Activated CD4-positive, alpha-beta T cell treated with anti-CD3 and anti-CD28 coated beads, Interleukin-2, amount 50 U/mL, for 48 hours (primary cell): ENCODE measurements at regions not wholly inside any gene's neighbourhood (a gene's known extent, or its start where the extent isn't known, plus 50 kb on each side); places are given as distances from the start of the nearest gene placed in this dataset.

Source experiments
- DNase-seq, 2 experiments: peaks; one replicate each; pipeline ENCODE4 v3.0.0-alpha.2; 2020

GRCh38 chr9:108599571-108599970 is 256.2 kb downstream of the ACTL7B start:
- DNase-seq, result no peak

GRCh38 chr9:108591121-108591520 is 264.7 kb downstream of the ACTL7B start:
- DNase-seq, result no peak

DNA sequence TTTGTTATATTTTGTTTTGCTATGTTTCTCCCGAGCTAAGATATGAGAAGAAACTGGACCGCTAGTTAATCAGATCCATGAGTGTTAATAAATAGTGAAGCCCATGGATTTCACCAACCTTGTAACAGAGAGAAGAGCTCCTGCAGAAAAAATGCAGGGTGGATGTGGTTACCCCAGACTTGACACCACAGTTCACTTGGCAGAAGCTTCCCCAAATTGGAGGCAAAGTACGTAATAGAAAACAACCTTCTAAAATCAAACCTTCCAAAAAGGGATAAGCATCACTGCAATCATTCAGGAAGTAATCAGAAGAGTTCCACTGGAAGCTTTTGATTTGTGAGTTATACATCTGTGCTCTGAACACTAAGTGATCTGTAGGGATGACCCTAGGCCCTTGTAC is 267.5 kb downstream of the ACTL7B start:
- no peak for DNase-seq

DNA sequence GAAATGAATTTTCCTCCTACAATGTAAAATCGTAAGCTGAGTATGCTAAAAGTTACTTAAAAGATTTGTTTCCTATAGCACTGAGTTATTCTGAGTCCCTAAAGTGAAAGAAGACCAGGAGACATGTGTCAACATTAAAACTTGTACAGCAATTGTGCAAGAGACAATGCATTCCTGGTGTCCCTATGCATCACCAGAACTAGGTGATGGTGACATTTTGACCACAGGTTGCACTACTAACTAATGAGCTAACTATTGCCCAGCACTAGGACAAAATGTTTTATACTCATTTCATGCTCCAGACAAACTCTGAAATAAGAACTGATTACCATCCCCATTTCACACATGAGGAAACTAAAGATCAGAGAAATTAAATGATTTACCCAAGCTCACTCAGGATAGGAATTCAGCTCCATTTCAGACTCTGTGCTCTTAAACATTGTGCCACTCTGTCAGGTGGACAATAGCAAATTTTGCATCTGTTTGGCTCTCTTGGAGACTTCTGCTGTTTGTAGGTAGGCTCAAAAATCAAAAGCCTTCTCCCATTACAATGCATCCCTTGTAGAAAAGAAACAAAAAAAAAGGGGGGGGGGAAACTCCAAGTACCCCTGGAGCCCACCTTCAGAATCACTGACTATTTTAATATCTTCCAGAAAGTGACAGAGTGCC is 269.2 kb downstream of the ACTL7B start:
- DNase-seq, result no peak

DNA sequence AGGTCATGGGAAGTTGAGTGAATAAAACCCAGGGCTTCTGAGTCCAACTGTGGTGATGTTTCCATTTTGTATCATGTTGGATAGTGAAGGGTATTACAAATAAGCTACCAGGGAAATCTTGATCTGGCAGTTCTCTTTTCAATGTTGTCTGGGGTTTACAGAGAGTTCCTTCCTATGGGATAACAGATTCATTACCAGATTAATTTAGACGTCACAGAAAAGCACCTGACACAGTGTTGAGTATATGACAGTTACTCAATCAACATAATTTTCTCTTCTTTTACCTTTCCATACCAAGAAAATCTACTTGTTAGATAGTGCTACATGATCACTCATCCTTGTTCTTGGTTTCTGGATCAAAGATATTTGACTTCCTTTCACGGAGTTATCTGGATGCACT is 270.9 kb downstream of the ACTL7B start:
- no peak for DNase-seq

- DNase-seq, result no peak
Observed at GRCh38 chr9:108582726-108583125, 273.1 kb downstream of the ACTL7B start.

- DNase-seq, result no peak
Observed at GRCh38 chr9:108579757-108580439, 275.9 kb downstream of the ACTL7B start.

DNA sequence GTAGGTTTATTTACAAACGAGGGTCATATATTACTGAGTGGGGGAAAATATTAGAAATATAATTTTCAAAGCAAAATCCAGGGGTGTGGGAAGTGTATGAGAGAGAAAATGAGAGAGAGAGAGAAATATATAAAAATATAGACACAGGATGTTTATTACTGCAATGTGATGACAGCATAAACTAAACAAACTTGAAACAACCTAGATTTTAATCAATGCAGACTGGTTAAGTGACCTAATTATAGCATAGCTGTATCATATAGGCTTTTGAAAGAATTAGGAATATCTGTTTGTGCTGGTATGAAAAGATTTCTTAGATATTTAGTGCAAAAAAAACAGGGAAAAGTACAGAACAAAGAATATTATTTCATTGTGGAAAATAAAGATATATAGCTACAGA is 280.5 kb downstream of the ACTL7B start:
- DNase-seq, result no peak

DNA sequence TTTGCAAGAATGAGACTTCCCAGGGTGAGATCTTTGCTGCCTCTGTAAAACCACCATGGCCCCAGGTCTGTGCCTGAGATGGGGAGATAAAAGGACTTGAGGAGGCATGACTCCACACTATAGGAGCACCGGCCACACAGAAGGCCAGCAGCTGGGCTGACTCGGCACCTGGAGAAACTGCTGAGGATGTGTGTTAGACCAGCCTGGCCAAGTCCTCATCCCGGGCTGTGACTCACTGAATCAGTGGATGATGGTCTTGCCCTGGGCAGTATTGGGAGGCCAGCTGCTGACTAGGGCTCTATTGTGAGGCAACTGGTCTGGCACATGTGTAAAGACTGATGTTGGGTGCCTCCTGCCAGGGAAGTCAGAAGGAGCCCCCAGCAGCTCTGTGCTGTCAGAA is 286.2 kb downstream of the ACTL7B start:
- DNase-seq, result no peak

GRCh38 chr9:108568093-108568492 is 287.7 kb downstream of the ACTL7B start:
- DNase-seq, result no peak

GRCh38 chr9:108567571-108567970 is 288.2 kb downstream of the ACTL7B start:
- DNase-seq, result no peak

GRCh38 chr9:108565651-108566378 is 290.0 kb downstream of the ACTL7B start:
- peak in 1 of 2 experiments; percentile 4 for DNase-seq

DNA sequence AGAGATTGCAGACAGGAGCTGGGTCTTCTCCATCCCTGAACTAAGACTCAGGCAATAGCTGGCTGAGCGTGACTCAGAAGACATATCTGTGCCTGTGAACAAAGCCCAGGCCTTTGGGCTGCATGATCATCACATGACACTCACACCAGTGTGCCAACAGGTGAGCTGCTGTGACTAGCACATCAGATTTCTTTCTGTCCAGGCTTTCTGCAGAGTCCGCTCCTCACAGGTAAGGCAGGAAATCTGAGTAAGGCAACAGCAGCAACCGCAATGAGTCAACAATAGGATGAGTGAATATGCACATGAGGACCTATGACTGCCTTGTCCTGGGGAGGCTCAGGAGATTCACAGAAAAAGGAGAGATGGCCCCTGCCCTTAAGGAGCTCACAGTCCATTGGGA is 293.6 kb downstream of the ACTL7B start:
- no peak for DNase-seq

DNA sequence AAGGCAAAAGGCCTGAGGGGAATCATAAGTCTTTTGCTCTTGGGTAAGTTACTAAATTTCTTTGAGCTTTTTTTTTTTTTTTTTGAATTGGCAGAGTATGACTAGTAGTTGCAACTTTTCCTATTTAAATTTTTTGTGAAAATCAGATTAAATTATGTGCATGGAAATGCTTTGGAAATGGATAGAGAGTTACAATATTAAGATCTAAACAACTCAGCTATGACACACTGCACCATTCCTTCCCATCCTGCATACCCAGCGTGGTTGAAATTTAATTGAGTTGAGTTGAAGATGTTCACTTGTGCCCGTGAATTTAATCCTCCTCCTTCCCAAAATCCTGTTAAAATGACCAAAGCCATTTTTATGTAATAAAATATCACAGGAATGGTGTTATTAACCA is 296.4 kb downstream of the ACTL7B start:
- no peak for DNase-seq

GRCh38 chr9:108554831-108555230 is 301.0 kb downstream of the ACTL7B start:
- DNase-seq, result no peak

DNA sequence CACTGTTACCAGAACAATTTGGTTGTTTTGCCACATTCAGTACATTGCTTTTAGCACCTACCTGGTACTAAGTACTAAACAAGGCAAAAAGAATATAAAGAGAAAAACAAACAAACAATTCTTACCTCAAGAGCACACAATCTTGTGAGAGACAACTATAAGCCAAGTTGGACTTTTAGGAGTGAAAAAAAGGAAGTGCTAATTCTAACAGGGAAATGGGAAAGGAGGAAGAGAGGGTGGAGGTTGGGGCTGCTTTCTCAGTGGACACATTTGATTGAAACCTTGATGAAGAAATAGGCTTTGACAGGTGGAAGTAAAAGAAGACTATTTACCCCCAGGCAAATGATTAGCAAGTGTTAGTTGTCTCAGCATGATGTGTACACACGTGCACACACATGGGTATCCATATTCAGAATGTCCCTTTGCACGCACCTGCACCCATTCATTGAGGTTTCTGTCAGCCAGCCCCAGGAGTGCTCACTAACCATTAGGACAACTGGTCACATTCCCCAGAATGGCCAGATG is 302.6 kb downstream of the ACTL7B start:
- no peak for DNase-seq

- no peak for DNase-seq
Observed at GRCh38 chr9:108552459-108553040, 303.2 kb downstream of the ACTL7B start.

DNA sequence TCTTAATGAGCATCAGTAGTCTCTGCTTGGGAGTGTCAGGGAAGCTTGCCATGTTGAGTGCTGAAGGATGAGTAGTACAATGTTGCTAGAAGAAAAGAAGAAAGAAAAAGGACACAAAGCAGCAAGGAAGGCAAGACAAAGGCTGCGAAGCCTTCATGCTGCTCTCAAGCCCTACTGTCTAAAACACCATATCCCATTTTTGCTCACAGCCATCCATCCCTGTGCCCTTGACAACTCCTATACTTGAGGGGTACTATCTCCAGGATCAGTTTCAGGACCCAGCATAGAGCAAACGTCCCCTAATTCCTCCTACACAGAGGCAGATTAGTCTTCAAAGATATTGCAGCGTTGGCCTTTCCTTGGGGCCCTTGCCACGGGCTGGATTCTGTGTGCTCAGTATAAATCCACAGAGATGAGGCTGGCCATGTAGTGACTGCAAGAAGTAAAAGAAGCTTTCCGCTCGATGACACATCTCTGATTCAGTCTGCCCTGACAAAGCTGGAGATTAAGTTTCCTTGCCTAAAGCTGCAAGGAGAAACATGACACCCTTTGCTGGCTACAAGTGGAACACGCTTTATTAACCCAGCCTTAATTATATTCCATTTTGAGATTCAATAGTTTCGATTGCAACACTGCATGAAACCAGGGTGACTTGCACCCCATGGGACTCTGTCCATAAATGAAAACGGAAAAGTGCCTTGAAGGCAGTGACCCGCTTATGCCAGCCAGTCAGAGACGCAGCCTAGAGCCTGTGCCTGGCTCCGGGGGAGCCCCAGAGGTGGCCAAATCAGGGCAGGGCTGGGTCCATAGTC is 304.6 kb downstream of the ACTL7B start:
- no peak for DNase-seq

- DNase-seq, result no peak
Observed at GRCh38 chr9:108550106-108550505, 305.7 kb downstream of the ACTL7B start.

- no peak for DNase-seq
Observed at GRCh38 chr9:108549184-108549583, 306.6 kb downstream of the ACTL7B start.

- no peak for DNase-seq
Observed at GRCh38 chr9:108547411-108548135, 308.2 kb downstream of the ACTL7B start.

DNA sequence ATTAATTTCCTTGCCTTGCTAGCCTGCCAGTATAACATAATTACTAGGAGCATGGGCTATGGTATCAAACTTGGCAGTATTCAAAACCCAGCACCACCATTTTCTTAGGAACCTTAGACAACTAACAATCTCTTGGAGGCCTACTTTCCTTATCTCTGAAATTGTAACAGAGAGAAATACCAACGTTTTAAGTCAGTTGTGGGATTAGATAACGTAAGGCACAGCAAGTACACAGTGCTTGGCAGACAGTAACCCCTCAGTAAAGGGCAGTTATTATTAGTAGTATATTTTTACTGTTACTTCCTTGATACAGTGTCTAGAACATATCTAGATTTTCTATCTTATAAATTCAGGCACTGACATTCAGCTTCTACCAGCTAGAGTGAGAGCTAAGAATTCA is 309.6 kb downstream of the ACTL7B start:
- no peak for DNase-seq
